ENCODE measurements at regions not wholly inside any gene's neighbourhood (a gene's known extent, or its start where the extent isn't known, plus 50 kb on each side); places are given as distances from the start of the nearest gene placed in this dataset.
A peak's percentile ranks its signal among the peaks of the same experiment; 100 is the strongest.
"Not testable (repeated sequence)": the region's sequence is repeated elsewhere in the genome, so short reads cannot be mapped to it uniquely, and the experiment has no call there.

DNA sequence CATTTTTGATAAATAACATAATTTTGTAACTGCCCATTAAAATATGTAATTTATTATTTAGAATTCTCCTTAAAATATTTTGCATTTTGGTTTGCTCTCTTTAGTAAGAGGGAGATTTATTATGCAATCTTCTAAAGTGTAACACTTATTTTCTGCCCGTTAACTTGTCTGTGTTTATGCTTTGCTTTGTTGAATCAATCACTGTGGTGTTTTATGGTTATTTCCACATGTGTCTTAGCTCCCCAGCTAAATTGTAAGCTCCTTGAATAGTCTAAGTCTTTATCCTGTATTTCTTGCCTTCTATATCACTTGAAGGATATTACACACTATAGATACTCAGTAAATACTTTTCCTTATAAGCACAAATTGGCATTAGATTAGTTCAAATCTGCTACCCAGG lies 166.6 kb upstream of the SPRED2 start:
- DNase-seq: no peak

DNA sequence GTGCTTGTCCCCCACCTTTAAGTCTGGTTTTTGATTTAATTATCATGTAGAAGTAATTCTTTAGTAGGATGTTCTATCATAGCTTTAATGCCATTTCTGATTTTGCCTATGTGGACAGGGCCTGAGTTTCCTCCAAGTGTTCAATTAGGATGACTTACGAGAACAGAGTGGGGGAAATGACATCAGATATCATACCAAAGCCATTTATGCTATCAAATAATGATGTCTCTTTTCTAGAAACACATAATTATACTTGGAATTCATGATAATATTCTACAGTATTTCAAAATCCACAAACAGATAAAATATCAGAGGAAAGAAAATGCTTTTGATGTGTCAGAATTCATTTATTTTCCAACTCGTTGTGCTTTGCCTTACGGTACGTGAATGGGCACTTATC lies 165.9 kb upstream of the SPRED2 start:
- no peak for DNase-seq

DNA sequence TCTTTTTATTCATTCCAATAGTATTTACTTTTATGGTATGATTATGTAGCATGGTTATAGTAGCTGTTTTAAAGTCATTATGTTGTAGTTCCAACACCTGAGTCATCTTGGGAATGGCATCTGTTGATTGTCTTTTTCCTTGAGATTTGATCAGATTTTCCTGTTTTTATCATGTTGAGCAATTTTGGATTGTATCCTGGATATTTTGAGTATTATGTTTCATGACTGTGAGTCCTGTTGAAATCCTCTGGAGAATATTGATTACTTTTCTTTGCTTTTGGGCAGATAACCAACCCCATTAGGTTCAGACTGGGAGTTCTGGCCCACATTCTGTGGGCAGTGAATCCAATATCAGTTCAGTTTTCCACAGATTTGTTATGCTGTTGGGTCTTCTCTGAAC lies 163.2 kb upstream of the SPRED2 start:
- DNase-seq: no peak

DNA sequence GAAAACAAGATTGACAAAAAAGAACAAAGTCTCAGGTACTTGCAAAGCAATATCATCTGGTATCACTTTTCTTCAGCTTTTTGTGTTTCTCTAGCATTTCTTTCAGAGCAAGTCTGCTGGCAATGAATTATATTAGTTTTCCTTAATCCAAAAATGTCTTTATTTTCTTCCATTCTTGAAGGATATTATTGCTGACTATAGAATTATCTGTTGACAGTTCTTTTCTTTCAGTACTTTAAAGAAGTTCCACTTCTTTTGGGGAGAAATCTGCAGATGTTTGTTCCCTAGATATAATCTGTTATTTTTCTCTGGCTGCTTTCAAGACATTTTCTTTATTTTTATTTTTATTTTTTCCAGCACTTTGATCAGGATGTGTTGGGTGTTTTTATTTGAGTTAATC lies 161.8 kb upstream of the SPRED2 start:
- DNase-seq: no peak

DNA sequence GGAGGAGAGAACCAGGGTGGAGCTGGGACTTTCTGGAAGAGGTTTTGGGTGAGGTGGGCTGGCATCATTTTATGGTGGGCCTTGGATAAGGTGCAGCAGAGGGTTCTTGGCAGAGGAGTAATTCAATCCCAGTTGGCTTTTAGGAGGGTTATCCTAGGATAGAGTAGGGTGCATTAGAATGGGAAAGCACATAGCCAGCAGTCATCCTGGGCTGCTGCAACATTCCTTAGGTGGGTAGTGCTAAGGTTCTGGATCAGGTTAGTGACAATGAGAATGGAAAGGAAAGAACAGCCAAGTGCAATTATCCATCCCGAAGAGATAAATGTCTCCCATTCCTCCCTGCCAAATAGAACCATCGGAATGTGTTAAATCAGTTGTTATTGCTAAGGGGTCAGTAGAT lies 157.3 kb upstream of the SPRED2 start:
- no peak for DNase-seq

DNA sequence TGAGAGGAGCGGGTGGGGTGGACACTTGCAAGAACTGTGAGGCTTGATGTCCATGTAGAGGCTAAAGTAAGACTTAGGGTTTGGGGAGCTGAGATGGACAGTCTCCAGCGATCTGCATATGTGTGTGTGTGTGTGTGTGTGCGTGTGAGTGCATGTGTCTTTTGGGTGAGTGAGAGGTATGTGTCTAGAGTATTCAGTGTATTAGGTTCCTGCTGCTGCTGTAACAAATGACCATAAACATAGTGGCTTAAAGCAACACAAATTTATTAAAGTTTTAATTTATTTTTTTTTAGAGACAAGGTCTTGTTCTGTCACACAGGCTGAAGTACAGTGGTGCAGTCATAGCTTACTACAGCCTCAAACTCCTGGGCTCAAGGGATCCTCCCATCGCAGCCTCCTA lies 155.4 kb upstream of the SPRED2 start:
- no peak for DNase-seq

DNA sequence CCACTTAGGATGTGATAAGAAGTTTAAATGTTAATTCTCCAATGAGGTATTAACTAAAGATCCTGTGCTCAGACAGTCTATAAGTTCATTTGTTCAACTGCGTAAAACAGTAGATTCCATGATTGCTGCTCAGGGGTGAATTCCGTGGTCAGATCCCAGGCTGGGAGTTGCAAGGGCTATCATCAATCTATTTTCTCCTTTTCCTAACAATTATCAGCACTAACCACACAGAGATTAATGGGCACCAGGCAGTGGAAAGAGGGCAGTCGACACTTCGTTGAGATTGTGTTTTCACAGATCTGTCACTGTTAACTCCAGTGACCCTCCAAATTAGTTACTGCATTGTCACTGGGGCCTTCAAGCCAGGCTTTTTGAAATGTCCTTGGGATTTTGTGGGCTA lies 154.1 kb upstream of the SPRED2 start:
- no peak for DNase-seq

DNA sequence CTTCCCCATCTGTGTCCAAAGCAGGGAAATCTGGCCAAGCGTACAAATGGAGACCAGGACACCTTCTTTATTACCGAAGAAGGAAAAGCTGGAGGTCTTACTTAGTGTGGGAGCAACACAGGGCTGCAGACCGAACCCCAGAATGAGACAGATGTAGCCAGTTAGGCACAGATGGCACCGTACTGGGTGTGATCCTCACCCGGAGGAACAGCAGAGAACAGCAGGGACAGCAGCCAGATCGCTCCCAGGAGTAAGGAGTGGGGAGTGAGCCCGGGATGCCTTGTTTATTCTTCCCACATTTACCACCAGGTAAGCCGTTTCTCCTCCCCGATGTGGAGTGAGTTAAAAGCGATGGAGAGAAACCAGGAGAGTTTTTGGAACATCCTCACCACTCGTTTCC lies 150.7 kb upstream of the SPRED2 start:
- DNase-seq: no peak

DNA sequence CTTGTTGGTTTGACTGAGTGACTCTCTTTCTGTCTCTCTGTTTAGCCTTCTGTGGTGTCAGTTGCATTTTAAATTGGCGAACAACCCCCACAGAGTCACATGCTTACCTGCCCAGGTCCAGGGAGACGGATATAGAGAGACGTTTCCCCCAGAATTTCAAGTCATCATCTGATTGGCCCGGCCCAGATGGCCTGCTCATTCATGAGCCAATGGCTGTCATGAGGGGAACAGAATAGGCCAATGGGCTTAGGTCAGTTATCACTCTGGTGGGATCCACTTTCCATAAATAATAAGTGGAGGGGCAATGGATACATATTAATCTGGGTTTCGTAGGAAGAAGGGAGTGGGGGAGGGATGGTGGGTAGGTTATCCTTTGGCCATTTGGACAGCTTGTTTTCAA lies 150.0 kb upstream of the SPRED2 start:
- DNase-seq: no peak

DNA sequence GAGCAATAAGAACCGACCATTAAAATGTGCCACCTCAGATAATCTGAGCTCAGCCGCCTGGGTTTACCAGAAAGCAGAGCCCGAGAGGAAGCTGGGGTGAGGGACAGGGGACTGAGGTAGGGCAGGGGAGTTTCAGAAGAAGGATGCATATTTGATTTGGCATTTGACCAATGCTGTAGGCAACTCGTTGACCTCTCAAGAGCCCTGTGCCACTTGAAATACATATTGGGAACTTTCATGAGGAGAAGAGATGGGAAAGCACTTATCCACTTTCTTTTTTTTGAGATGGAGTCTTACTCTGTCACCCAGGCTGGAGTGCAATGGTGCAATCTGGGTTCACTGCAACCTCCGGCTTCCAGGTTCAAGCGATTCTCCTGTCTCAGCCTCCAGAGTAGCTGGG lies 148.4 kb upstream of the SPRED2 start:
- DNase-seq: no peak

DNA sequence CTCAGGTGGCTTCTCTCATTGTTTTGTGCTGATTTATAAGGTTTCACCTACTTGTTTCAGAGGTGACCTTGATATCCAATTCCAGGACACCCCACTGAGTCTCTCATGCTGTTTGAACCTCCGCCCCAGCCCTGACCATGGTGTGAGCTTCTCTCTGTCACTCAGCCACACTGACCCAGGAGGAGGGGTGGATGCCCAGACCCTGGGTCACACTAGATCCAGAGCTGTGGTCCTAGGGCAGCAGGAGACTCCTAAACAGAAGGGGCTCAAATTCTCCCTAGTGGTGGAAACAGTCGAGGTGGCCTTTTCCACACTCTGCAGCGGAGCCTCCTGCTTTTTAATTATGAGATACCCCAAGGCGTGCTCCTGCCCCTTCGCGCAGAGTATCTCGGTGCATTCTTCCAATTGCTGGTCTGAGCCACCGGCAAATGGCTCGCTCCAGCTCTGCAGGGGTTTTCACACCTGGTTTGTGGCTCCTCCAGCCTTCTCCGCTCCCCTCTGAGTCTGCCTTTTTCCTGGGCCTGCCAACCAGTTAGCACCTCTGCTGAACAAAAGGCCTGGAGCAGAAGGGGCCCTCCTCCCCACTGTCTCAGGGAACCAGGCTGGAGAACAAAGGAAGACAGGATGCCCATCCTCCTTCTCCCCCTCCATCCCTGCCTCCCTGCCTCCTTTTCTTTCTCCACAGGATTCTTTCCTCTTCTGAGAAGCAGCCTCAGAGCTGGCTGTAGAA lies 147.3 kb upstream of the SPRED2 start:
- DNase-seq: no peak

DNA sequence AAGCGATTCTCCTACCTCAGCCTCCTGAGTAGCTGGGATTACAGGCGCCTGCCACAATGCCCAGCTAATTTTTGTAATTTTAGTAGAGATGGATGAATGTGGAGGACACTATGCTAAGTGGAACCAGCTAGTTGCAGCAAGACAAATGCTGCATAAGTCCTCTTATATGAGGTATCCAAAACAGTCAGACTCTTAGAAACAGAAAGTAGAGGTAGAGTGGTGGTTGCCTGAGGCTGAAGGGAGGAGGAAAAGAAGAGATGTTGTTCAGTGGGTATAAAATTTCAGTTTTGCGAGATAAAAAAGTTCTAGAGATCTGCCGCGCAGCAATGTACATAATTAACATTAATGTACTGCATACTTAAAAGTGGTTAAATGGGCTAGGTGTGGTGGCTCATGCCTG lies 145.3 kb upstream of the SPRED2 start:
- DNase-seq: no peak

DNA sequence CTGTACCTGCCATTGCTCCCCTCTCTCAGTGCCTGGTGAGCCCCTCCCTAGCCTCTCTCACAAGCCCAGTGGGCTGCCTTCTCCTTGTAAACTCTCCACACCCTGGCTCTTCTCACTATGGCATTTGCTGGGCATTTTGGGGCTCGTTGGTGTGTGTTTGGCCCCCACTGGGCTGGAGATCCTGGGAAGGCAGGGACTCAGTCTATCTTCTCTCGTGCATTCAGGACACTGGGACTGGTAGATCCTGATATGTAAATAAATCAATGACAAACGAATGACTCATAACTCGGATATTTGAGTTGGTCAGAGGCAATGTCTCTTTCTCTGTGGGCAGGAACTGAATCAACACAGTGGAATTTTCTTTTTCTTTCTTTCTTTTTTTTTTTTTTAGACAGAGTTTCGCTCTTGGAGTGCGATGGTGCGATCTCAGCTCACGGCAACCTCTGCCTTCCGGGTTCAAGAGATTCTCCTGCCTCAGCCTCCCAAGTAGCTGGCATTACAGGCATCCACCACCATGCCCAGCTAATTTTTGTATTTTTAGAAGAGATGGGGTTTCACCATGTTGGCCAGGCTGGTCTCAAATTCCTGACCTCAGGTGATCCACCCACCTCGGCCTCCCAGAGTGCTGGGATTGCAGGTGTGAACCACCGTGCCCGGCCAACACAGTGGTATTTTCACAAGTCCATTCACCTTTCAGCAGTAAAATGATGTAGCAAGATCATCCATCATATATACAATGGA lies 144.6 kb upstream of the SPRED2 start:
- DNase-seq: peak; percentile 96

DNA sequence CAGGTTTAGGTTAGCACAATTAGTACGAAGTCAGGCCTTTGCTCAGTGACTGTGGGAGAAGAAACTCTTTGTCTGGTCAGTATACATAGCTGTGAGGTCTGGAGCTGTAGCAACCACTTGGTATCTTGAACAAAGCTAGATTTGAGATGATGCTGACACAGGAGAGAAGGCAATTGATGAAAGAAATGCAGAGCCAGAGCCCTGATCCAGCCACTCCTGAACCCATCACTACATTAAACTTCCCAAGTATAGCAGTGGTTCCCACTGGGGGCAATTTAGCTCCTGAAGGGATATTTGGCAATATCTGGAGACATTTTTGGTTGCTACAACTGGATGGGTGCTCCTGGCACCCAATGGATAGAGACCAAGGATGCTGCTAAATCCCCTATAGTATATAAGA lies 143.9 kb upstream of the SPRED2 start:
- no peak for DNase-seq

DNA sequence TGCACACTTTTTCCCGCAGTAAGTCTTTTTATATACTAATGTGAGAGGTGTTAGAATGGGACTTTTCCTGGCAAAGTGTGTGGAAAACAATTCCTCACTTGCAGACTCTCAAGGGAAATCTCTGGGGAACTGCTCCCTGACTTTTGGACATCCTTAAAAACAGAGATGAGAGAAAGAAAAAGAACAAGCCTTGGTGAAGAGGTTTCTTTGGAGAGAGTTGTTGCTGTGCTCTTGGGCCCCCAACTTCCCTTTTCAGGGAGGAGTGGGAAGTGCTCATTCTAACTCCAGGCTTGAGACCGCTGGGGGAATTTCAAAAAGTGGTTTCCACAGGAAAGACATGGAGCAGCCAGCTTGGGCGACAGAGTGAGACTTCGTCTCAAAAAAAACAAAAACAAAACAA lies 142.6 kb upstream of the SPRED2 start:
- peak; percentile 23 for DNase-seq

DNA sequence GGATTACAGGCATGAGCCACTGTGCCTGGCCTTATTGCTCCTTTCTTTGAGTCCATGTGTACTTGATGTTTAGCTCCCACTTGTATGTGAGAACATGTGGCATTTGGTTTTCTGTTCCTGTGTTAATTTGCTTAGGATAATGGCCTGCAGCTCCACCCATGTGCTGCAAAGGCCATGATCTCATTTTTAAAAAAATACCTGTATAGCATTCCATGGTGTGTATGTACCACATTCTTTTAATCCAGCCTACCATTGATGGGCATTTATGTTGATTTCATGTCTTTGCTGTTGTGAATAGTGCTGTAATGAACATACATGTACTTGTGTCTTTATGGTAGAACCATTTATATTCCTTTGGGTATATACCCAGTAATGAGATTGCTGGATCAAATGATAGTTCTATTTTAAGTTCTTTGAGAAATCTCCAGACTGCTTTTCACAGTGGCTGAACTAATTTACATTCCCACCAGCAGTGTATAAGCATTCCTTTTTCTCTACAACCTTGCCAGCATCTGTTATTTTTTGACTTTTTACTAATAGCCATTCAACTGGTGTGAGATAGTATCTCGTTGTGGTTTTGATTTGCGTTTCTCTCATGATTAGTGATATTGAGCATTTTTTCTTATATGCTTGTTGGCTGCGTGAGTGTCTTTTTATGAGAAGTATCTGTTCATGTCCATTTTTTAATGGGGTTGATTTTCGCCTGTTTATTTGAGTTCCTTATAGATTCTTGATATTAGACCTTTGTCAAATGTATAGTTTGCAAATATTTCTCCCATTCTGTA lies 136.4 kb upstream of the SPRED2 start:
- not testable (repeated sequence) for DNase-seq

DNA sequence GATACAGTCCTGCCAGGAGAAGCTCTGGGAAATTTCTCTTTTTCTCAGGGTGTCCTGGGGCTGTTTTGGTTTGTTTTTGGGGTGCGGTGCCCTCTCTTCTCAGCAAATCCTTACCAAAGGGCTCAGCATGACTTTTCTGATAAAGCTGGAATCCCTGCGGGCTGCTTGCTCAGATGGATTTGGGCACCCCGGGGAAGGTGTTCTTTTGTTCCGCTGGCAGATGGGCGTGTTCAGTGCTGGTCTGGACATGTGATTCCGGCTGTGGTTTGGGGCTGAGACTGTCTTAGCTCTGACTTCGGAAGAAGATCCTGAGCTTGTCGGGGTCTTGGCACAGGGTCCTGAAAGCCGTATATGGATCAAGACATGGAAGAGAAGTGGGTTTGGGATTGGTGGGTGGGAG lies 134.2 kb upstream of the SPRED2 start:
- no peak for DNase-seq

DNA sequence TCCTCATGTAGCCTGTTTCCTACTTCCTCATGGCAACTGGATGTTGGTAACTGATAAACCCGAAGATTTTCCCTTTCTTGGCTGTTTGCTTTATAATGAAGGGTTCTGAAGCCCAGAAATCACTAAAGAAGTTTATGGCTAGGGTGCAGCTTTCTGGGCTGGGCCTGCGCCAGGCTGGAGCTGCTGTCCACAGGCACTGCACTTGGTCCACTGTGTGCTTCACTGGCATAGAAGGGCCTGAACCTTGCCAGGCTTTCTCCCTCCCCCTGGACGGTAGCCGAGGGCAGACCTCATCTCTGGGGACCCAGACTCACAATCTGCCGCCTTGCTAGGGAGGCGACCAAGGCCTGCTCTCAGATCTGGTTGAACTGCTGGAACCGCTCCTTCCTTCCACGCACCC lies 133.3 kb upstream of the SPRED2 start:
- DNase-seq: no peak

DNA sequence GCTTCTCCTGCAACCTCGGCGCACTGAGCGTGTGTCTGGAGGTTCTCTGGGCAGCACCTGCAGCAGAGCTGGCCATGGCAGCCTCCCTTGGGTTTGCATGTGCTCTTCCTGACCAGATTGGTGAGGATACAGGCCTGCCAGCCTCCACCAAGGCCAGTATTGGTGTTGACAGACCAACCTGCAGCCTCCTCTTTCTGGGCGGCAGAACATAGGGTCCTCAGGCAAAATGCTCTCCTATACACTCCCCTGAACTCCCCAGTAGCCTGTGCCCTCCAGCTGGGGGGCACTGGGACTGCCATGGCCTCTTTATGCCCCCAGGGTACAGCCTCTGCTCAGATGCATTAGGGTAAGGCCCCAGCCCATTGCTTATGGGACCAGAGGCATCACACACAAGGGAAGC lies 131.9 kb upstream of the SPRED2 start:
- DNase-seq: no peak

DNA sequence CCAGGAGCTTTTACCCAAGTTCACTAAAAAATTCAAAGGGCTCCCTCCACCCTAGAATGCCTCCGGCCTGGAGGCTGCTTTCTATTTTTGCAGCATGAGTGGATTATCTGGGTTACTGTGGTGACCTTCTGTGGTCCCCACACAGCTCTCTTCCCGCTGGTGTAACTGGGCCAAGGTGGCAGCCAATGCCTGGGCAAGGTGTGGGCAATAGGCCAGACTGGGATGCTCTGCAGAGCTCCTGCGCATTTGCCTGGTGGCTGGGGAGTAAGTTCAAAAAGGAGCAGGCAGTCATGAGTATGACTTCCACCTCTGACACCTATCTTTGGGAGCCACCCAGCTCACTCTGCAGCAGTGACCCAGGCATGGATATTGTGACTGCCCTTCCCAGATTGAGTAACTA lies 130.5 kb upstream of the SPRED2 start:
- no peak for DNase-seq

DNA sequence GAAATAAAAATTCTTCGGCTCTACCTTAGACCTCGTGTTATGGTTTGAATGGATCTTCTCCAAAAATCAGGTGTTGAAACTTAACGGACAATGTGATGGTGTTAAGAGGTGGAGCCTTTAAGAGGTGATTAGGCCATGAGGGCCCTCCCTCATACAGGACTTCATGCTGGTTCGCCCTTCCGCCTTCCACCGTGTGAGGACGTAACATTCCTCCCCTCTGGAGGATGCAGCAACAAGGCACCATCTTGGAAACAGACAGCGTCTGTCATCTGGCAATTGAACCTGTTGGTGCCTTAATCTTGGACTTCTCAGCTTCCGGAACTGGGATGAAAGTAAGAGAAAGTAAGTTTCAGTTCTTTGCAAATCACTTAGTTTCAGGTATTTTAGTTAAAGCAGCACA lies 126.3 kb upstream of the SPRED2 start:
- DNase-seq: no peak

DNA sequence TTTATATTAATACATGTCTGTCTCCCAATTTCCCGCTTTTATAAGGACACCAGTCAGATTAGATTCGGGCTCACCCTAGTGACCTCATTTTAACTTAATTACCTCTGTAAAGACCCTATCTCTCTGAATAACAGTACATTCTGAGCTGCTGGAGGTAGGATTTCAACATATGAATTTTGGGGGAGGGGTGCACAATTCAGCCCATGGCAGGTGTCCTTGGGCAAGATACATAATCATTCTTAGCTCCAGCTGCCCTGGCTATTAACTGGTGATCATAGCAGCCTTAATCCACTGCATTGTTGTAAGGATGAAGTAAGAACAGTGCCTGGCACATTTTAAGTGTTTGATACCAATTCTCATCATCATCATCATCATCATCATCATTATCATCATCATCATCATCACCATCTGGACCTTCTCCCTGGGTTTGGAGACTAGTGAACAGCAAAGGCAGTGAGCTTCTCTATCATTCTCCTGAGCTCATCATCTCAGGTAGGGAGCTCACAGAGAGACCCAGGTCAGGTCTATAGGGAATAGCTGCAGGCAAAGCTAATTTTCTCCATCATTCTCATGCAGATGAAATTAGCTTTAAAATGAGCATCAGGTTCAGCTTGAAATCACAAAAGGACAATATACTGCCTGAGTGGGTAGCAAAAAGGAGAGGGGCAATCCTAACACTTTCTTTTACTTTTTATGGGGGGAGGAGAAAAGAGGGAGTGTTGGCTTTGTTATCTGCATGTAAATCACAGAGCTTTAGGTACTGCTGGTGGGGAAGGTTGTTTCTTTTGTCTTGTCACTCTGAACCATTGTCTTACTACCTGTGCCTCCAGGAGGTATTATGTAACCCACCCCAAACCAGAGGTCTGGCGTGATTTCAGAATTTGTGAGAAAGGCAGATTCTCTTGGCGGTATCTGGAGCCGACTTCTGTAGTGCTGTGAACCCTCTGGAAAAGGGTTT lies 125.5 kb upstream of the SPRED2 start:
- DNase-seq: no peak
